Breast epithelium (tissue), 3 donors: ENCODE measurements at regions not wholly inside any gene's neighbourhood (a gene's known extent, or its start where the extent isn't known, plus 50 kb on each side); places are given as distances from the start of the nearest gene placed in this dataset.

ENCODE experiments used
- POLR2A ChIP-seq: fragments of 450-650 bp; IDR thresholded peaks from one replicate; pipeline ENCODE4 v1.6.1; 2016; ENCODE audit warnings: antibody characterized with exemption, mild to moderate bottlenecking, moderate library complexity
- TF ChIP-seq, protein P1 (sequence below), 3 donors: fragments of 450-650 bp; IDR thresholded peaks; one replicate each; pipeline ENCODE4 v1.5.1; 2016 to 2017; ENCODE audit warnings: antibody characterized with exemption in 3 of 3, mild to moderate bottlenecking in 3 of 3, moderate library complexity in 3 of 3

DNA sequence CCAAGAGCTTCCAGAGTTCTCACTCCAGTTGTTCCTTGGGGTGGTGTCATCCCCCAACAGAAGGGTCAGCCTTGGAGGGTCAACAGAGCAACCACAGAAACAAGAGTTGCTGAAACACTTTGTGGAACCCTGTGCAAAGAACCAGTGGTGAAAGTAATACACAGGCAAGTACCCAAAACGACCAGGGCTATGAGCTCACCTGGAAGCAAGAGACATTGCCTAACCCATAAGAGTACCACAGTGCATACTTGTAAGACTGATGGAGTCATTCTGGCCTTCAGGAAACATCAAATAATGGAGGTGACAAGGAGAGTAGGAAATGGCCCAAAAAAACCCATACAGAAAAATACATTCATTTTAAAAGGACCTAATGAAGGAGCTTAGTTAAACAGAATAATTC, 184.3 kb upstream of the TSC22D1 start:
- TF ChIP-seq, protein P1, sequence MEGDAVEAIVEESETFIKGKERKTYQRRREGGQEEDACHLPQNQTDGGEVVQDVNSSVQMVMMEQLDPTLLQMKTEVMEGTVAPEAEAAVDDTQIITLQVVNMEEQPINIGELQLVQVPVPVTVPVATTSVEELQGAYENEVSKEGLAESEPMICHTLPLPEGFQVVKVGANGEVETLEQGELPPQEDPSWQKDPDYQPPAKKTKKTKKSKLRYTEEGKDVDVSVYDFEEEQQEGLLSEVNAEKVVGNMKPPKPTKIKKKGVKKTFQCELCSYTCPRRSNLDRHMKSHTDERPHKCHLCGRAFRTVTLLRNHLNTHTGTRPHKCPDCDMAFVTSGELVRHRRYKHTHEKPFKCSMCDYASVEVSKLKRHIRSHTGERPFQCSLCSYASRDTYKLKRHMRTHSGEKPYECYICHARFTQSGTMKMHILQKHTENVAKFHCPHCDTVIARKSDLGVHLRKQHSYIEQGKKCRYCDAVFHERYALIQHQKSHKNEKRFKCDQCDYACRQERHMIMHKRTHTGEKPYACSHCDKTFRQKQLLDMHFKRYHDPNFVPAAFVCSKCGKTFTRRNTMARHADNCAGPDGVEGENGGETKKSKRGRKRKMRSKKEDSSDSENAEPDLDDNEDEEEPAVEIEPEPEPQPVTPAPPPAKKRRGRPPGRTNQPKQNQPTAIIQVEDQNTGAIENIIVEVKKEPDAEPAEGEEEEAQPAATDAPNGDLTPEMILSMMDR (IDR thresholded peaks at IDR 0.05): no peak
- no peak for TF ChIP-seq POLR2A
